ENCODE measurements at regions not wholly inside any gene's neighbourhood (a gene's known extent, or its start where the extent isn't known, plus 50 kb on each side); places are given as distances from the start of the nearest gene placed in this dataset.

- no peak for TF ChIP-seq EZH2 (IDR thresholded peaks at IDR 0.05; ENCODE audit: borderline replicate concordance, low read depth, low read length, poor library complexity, severe bottlenecking)
- no peak for TF ChIP-seq CTCF (conservative IDR thresholded peaks at IDR 0.05; ENCODE audit: low read depth, low read length)
Measured at GRCh38 chr4:114318309-114318708, 280.3 kb upstream of the UGT8 start.
